ENCODE measurements at regions not wholly inside any gene's neighbourhood (a gene's known extent, or its start where the extent isn't known, plus 50 kb on each side); places are given as distances from the start of the nearest gene placed in this dataset.

GRCh38 chr2:146138820-146139219 is 1618.9 kb upstream of the ZEB2 start:
- no peak overlapping the region for H3K9ac ChIP-seq (ENCODE audit: low read length)

GRCh38 chr2:146135245-146135644 is 1615.3 kb upstream of the ZEB2 start:
- Histone ChIP-seq H3K27ac (ENCODE audit: low read depth, low read length) (no peak overlapping the region), H3K4me1 (ENCODE audit: control insufficient read depth, insufficient read depth, low read length) (no peaks in the 10 kb centered on the region; the same call in 1 of the 2 replicates), H3K4me3 (ENCODE audit: low read depth, low read length) (no peak overlapping the region)

More at GRCh38 chr2:146138820-146139219, 1618.9 kb upstream of the ZEB2 start:
- no peak overlapping the region for H3K4me3 ChIP-seq (ENCODE audit: low read depth, low read length)
- H3K9me3 ChIP-seq (ENCODE audit: control insufficient read depth, insufficient read depth, low read depth, low read length): peaks cover 11% of the 10 kb centered on the region
- no peaks in the 10 kb centered on the region for H3K27me3 ChIP-seq (ENCODE audit: control insufficient read depth, insufficient read depth, low read length)
- H3K27ac ChIP-seq (ENCODE audit: low read depth, low read length): no peak overlapping the region
- no peaks in the 10 kb centered on the region for H3K36me3 ChIP-seq (ENCODE audit: control insufficient read depth, insufficient read depth, low read length)
- H3K4me1 ChIP-seq (ENCODE audit: control insufficient read depth, insufficient read depth, low read length): no peaks in the 10 kb centered on the region; the same call in 1 of the 2 replicates

GRCh38 chr2:146131785-146132184 is 1611.9 kb upstream of the ZEB2 start:
- H3K9me3 ChIP-seq (ENCODE audit: control insufficient read depth, insufficient read depth, low read depth, low read length): peaks cover 3% of the 10 kb centered on the region; the same call in 1 of the 2 replicates
- no peak overlapping the region for H3K4me3 ChIP-seq (ENCODE audit: low read depth, low read length)
- H3K27me3 ChIP-seq (ENCODE audit: control insufficient read depth, insufficient read depth, low read length): no peaks in the 10 kb centered on the region

More at GRCh38 chr2:146135245-146135644, 1615.3 kb upstream of the ZEB2 start:
- Histone ChIP-seq H3K9ac (ENCODE audit: low read length) (no peak overlapping the region), H3K36me3 (ENCODE audit: control insufficient read depth, insufficient read depth, low read length) (no peaks in the 10 kb centered on the region), H3K27me3 (ENCODE audit: control insufficient read depth, insufficient read depth, low read length) (no peaks in the 10 kb centered on the region), H3K9me3 (ENCODE audit: control insufficient read depth, insufficient read depth, low read depth, low read length) (peaks cover 11% of the 10 kb centered on the region)

GRCh38 chr2:146131048-146131447 is 1611.1 kb upstream of the ZEB2 start:
- no peak overlapping the region for H3K9ac ChIP-seq (ENCODE audit: low read length)
- H3K27me3 ChIP-seq (ENCODE audit: control insufficient read depth, insufficient read depth, low read length): no peaks in the 10 kb centered on the region
- H3K4me3 ChIP-seq (ENCODE audit: low read depth, low read length): no peak overlapping the region
- no peaks in the 10 kb centered on the region for H3K36me3 ChIP-seq (ENCODE audit: control insufficient read depth, insufficient read depth, low read length)
- no peak overlapping the region for H3K27ac ChIP-seq (ENCODE audit: low read depth, low read length)
- H3K9me3 ChIP-seq (ENCODE audit: control insufficient read depth, insufficient read depth, low read depth, low read length): no peaks in the 10 kb centered on the region
- no peaks in the 10 kb centered on the region; the same call in 1 of the 2 replicates for H3K4me1 ChIP-seq (ENCODE audit: control insufficient read depth, insufficient read depth, low read length)

More at GRCh38 chr2:146131785-146132184, 1611.9 kb upstream of the ZEB2 start:
- no peak overlapping the region for H3K27ac ChIP-seq (ENCODE audit: low read depth, low read length)
- no peak overlapping the region for H3K9ac ChIP-seq (ENCODE audit: low read length)
- H3K36me3 ChIP-seq (ENCODE audit: control insufficient read depth, insufficient read depth, low read length): no peaks in the 10 kb centered on the region
- no peaks in the 10 kb centered on the region; the same call in 1 of the 2 replicates for H3K4me1 ChIP-seq (ENCODE audit: control insufficient read depth, insufficient read depth, low read length)

- no peaks in the 10 kb centered on the region for H3K36me3 ChIP-seq (ENCODE audit: control insufficient read depth, insufficient read depth, low read length)
These were observed 1610.4 kb upstream of the ZEB2 start for GRCh38 chr2:146130290-146130689.

GRCh38 chr2:146129231-146129630 is 1609.3 kb upstream of the ZEB2 start:
- Histone ChIP-seq H3K4me1 (ENCODE audit: control insufficient read depth, insufficient read depth, low read length) (no peaks in the 10 kb centered on the region), H3K27ac (ENCODE audit: low read depth, low read length) (no peak overlapping the region), H3K36me3 (ENCODE audit: control insufficient read depth, insufficient read depth, low read length) (no peaks in the 10 kb centered on the region), H3K27me3 (ENCODE audit: control insufficient read depth, insufficient read depth, low read length) (no peaks in the 10 kb centered on the region), H3K9ac (ENCODE audit: low read length) (no peak overlapping the region), H3K9me3 (ENCODE audit: control insufficient read depth, insufficient read depth, low read depth, low read length) (no peaks in the 10 kb centered on the region), H3K4me3 (ENCODE audit: low read depth, low read length) (no peak overlapping the region)

More at GRCh38 chr2:146130290-146130689, 1610.4 kb upstream of the ZEB2 start:
- no peaks in the 10 kb centered on the region for H3K27me3 ChIP-seq (ENCODE audit: control insufficient read depth, insufficient read depth, low read length)
- no peak overlapping the region for H3K4me3 ChIP-seq (ENCODE audit: low read depth, low read length)
- H3K9ac ChIP-seq (ENCODE audit: low read length): no peak overlapping the region
- no peak overlapping the region for H3K27ac ChIP-seq (ENCODE audit: low read depth, low read length)
- H3K9me3 ChIP-seq (ENCODE audit: control insufficient read depth, insufficient read depth, low read depth, low read length): no peaks in the 10 kb centered on the region
- no peaks in the 10 kb centered on the region; the same call in 1 of the 2 replicates for H3K4me1 ChIP-seq (ENCODE audit: control insufficient read depth, insufficient read depth, low read length)

GRCh38 chr2:146128216-146128615 is 1608.3 kb upstream of the ZEB2 start:
- H3K9me3 ChIP-seq (ENCODE audit: control insufficient read depth, insufficient read depth, low read depth, low read length): no peaks in the 10 kb centered on the region
- H3K9ac ChIP-seq (ENCODE audit: low read length): no peak overlapping the region
- H3K27me3 ChIP-seq (ENCODE audit: control insufficient read depth, insufficient read depth, low read length): no peaks in the 10 kb centered on the region
- no peaks in the 10 kb centered on the region for H3K4me1 ChIP-seq (ENCODE audit: control insufficient read depth, insufficient read depth, low read length)
- H3K27ac ChIP-seq (ENCODE audit: low read depth, low read length): no peak overlapping the region
- no peaks in the 10 kb centered on the region for H3K36me3 ChIP-seq (ENCODE audit: control insufficient read depth, insufficient read depth, low read length)
- no peak overlapping the region for H3K4me3 ChIP-seq (ENCODE audit: low read depth, low read length)

GRCh38 chr2:146125551-146125950 is 1605.6 kb upstream of the ZEB2 start:
- Histone ChIP-seq H3K9me3 (ENCODE audit: control insufficient read depth, insufficient read depth, low read depth, low read length) (no peaks in the 10 kb centered on the region), H3K27me3 (ENCODE audit: control insufficient read depth, insufficient read depth, low read length) (no peaks in the 10 kb centered on the region), H3K4me3 (ENCODE audit: low read depth, low read length) (no peak overlapping the region), H3K27ac (ENCODE audit: low read depth, low read length) (no peak overlapping the region), H3K9ac (ENCODE audit: low read length) (no peak overlapping the region), H3K36me3 (ENCODE audit: control insufficient read depth, insufficient read depth, low read length) (no peaks in the 10 kb centered on the region), H3K4me1 (ENCODE audit: control insufficient read depth, insufficient read depth, low read length) (no peaks in the 10 kb centered on the region)

- H3K4me3 ChIP-seq (ENCODE audit: low read depth, low read length): no peak overlapping the region
- no peaks in the 10 kb centered on the region for H3K36me3 ChIP-seq (ENCODE audit: control insufficient read depth, insufficient read depth, low read length)
- no peak overlapping the region for H3K9ac ChIP-seq (ENCODE audit: low read length)
- no peaks in the 10 kb centered on the region for H3K4me1 ChIP-seq (ENCODE audit: control insufficient read depth, insufficient read depth, low read length)
- H3K27me3 ChIP-seq (ENCODE audit: control insufficient read depth, insufficient read depth, low read length): no peaks in the 10 kb centered on the region
- no peak overlapping the region for H3K27ac ChIP-seq (ENCODE audit: low read depth, low read length)
- no peaks in the 10 kb centered on the region for H3K9me3 ChIP-seq (ENCODE audit: control insufficient read depth, insufficient read depth, low read depth, low read length)
These were observed 1604.8 kb upstream of the ZEB2 start for GRCh38 chr2:146124741-146125140.

- Histone ChIP-seq H3K27me3 (ENCODE audit: control insufficient read depth, insufficient read depth, low read length) (no peaks in the 10 kb centered on the region), H3K4me1 (ENCODE audit: control insufficient read depth, insufficient read depth, low read length) (no peaks in the 10 kb centered on the region), H3K27ac (ENCODE audit: low read depth, low read length) (no peak overlapping the region), H3K4me3 (ENCODE audit: low read depth, low read length) (no peak overlapping the region), H3K9me3 (ENCODE audit: control insufficient read depth, insufficient read depth, low read depth, low read length) (no peaks in the 10 kb centered on the region), H3K9ac (ENCODE audit: low read length) (no peak overlapping the region), H3K36me3 (ENCODE audit: control insufficient read depth, insufficient read depth, low read length) (no peaks in the 10 kb centered on the region)
These were observed 1603.8 kb upstream of the ZEB2 start for GRCh38 chr2:146123714-146124113.

GRCh38 chr2:146123256-146123655 is 1603.3 kb upstream of the ZEB2 start:
- Histone ChIP-seq H3K27ac (ENCODE audit: low read depth, low read length) (no peak overlapping the region), H3K9ac (ENCODE audit: low read length) (no peak overlapping the region), H3K9me3 (ENCODE audit: control insufficient read depth, insufficient read depth, low read depth, low read length) (no peaks in the 10 kb centered on the region), H3K36me3 (ENCODE audit: control insufficient read depth, insufficient read depth, low read length) (no peaks in the 10 kb centered on the region), H3K4me1 (ENCODE audit: control insufficient read depth, insufficient read depth, low read length) (no peaks in the 10 kb centered on the region), H3K4me3 (ENCODE audit: low read depth, low read length) (no peak overlapping the region), H3K27me3 (ENCODE audit: control insufficient read depth, insufficient read depth, low read length) (no peaks in the 10 kb centered on the region)

GRCh38 chr2:146119586-146119985 is 1599.7 kb upstream of the ZEB2 start:
- no peaks in the 10 kb centered on the region for H3K9me3 ChIP-seq (ENCODE audit: control insufficient read depth, insufficient read depth, low read depth, low read length)
- no peaks in the 10 kb centered on the region for H3K4me1 ChIP-seq (ENCODE audit: control insufficient read depth, insufficient read depth, low read length)
- no peaks in the 10 kb centered on the region for H3K27me3 ChIP-seq (ENCODE audit: control insufficient read depth, insufficient read depth, low read length)
- H3K4me3 ChIP-seq (ENCODE audit: low read depth, low read length): no peak overlapping the region
- no peaks in the 10 kb centered on the region for H3K36me3 ChIP-seq (ENCODE audit: control insufficient read depth, insufficient read depth, low read length)
- no peak overlapping the region for H3K9ac ChIP-seq (ENCODE audit: low read length)
- H3K27ac ChIP-seq (ENCODE audit: low read depth, low read length): no peak overlapping the region

All from HUES6 (cell line).